Smooth muscle cell (in vitro differentiated cells): ENCODE measurements at regions not wholly inside any gene's neighbourhood (a gene's known extent, or its start where the extent isn't known, plus 50 kb on each side); places are given as distances from the start of the nearest gene placed in this dataset.

Experiments used
- DNase-seq: peaks from one replicate; lab custom pipeline; 2025; ENCODE audit not compliant: unreplicated experiment; lab: John Stamatoyannopoulos, UW
- H2AFZ ChIP-seq: fragments of 200-600 bp; sonication (generic); 2 replicates; pipeline ENCODE4 v1.6.0; 2016; ENCODE audit warnings: antibody characterized with exemption, low read depth, mild to moderate bottlenecking
- H3F3A ChIP-seq: fragments of 200-600 bp; sonication (generic); 2 replicates; pipeline ENCODE4 v1.6.0; 2017; ENCODE audit warnings: antibody characterized with exemption, low read depth
- H3K27ac ChIP-seq: fragments of 200-600 bp; sonication (generic); 2 replicates; pipeline ENCODE4 v1.5.1; 2016; ENCODE audit warnings: low read depth, mild to moderate bottlenecking
- H3K27me3 ChIP-seq: fragments of 200-600 bp; sonication (generic); 2 replicates; pipeline ENCODE4 v1.6.1; 2016; ENCODE audit warnings: low read depth, mild to moderate bottlenecking
- H3K36me3 ChIP-seq: fragments of 200-600 bp; sonication (generic); 2 replicates; pipeline ENCODE4 v1.5.1; 2016; ENCODE audit warnings: low read depth
- H3K4me1 ChIP-seq: fragments of 200-600 bp; sonication (generic); 2 replicates; pipeline ENCODE4 v1.5.1; 2016; ENCODE audit warnings: low read depth
- H3K4me2 ChIP-seq: fragments of 200-600 bp; sonication (generic); 2 replicates; pipeline ENCODE4 v1.6.0; 2016; ENCODE audit warnings: mild to moderate bottlenecking
- H3K4me3 ChIP-seq: fragments of 200-600 bp; sonication (generic); 2 replicates; pipeline ENCODE4 v1.5.1; 2016; ENCODE audit warnings: mild to moderate bottlenecking
- H3K79me2 ChIP-seq: fragments of 200-600 bp; sonication (generic); 2 replicates; pipeline ENCODE4 v1.6.0; 2016; ENCODE audit warnings: low read depth, mild to moderate bottlenecking
- H3K9ac ChIP-seq: fragments of 200-600 bp; sonication (generic); 2 replicates; pipeline ENCODE4 v1.6.0; 2016; ENCODE audit warnings: low read depth
- H3K9me3 ChIP-seq: fragments of 200-600 bp; sonication (generic); replicated peaks from 2 replicates; pipeline ENCODE4 v1.5.1; 2016; ENCODE audit warnings: low read depth
- H4K20me1 ChIP-seq: fragments of 200-600 bp; sonication (generic); 2 replicates; pipeline ENCODE4 v1.6.0; 2016; ENCODE audit warnings: low read depth
- WGBS: methylation state at CpG from one replicate; pipeline ENCODE4 v1.1.7; 2016; ENCODE audit warnings: low lambda C conversion rate; 5-methylcytosine and 5-hydroxymethylcytosine counted together
- TF ChIP-seq, protein P1 (sequence below): fragments of 200-600 bp; sonication (generic); IDR thresholded peaks from 2 replicates; pipeline ENCODE4 v1.5.1; 2017; ENCODE audit warnings: borderline replicate concordance, mild to moderate bottlenecking, antibody characterized with exemption; ENCODE audit not compliant: insufficient read depth, poor library complexity, severe bottlenecking

DNA sequence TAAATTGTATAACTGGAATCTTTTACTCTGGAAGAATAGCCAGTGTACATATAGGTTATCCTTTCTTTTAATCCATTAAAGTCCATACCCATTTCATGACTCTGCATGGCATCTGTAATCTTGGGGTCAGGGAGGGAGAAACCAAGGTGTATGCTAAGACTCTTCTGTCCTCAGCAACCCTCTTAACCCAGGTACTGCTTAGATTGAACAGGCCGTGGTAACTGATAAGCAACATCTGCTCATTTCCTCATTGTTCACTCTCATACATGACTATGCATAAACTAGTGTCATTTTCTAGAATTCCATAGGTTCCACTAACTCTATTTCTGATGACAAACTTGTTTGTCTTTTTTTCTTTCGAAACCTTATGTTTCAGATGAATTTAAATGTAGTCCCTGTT lies 69.3 kb upstream of the IFNE start:
- DNase-seq = no peak
- Histone ChIP-seq H4K20me1 (peaks cover 46% of the 10 kb centered on the region), H3K36me3 (no peaks in the 10 kb centered on the region), H3K79me2 (peaks cover 100% of the 10 kb centered on the region), H3K27me3 (no peaks in the 10 kb centered on the region), H2AFZ (no peak overlapping the region), H3K9me3 (no peaks in the 10 kb centered on the region), H3K9ac (no peak overlapping the region), H3K4me2 (peak overlapping the region; percentile 54), H3K4me3 (no peak overlapping the region), H3K4me1 (peaks cover 28% of the 10 kb centered on the region), H3K27ac (peak overlapping the region; percentile 59), H3F3A (no peaks in the 10 kb centered on the region)
- 79% methylated on average over 2 of the region's 2 CpGs for WGBS
- TF ChIP-seq, protein P1, sequence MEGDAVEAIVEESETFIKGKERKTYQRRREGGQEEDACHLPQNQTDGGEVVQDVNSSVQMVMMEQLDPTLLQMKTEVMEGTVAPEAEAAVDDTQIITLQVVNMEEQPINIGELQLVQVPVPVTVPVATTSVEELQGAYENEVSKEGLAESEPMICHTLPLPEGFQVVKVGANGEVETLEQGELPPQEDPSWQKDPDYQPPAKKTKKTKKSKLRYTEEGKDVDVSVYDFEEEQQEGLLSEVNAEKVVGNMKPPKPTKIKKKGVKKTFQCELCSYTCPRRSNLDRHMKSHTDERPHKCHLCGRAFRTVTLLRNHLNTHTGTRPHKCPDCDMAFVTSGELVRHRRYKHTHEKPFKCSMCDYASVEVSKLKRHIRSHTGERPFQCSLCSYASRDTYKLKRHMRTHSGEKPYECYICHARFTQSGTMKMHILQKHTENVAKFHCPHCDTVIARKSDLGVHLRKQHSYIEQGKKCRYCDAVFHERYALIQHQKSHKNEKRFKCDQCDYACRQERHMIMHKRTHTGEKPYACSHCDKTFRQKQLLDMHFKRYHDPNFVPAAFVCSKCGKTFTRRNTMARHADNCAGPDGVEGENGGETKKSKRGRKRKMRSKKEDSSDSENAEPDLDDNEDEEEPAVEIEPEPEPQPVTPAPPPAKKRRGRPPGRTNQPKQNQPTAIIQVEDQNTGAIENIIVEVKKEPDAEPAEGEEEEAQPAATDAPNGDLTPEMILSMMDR = no peak

DNA sequence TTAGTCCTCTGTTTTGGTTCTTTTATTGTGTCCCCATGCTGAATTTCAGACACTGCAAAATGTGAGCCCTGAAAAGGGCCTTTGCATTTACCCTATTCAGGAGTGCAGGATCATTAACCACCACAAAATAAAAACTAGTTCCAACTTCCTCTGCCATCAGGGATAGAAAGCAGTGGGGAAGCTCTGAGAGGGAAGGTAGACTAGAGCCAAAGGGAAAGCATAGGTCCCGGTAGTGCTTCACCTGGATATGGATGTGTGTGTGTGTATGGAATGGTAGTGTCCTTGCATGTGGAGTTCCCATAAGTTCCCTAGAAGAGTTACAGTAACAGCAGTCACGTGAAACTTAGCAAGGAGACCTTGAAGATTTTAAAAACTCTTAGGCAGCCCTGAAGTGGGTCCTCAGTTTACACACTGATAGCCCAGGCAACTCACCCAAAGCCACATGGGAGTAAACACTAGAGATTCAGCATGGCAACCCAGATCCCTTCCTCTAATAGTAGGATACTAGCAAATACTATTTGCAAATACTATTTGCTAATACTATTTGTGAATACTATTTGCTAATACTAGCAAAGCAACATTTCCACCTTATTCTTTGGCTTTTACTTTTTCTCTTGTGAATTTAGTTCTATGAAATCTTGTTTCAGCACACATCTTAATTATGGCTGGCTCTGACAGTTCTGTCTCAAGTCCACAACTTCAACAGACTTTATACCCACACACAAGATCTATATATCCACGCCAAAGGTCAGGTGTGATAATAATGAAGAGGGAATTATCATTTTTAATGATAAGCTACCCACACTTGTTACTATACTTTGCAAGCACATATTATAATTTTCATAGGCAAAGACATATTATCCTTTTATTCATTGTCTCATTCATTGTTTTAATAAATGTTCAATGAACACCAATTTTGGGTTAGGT lies 70.4 kb upstream of the IFNE start:
- Histone ChIP-seq H3K79me2 (peaks cover 100% of the 10 kb centered on the region), H3F3A (no peaks in the 10 kb centered on the region), H3K4me2 (peak overlapping the region; percentile 96), H3K27ac (peak overlapping the region; percentile 59), H3K4me3 (no peak overlapping the region), H3K9me3 (no peaks in the 10 kb centered on the region), H3K4me1 (peaks cover 33% of the 10 kb centered on the region), H3K27me3 (no peaks in the 10 kb centered on the region), H3K36me3 (no peaks in the 10 kb centered on the region), H4K20me1 (peaks cover 41% of the 10 kb centered on the region), H2AFZ (no peak overlapping the region), H3K9ac (no peak overlapping the region)
- TF ChIP-seq, protein P1 = no peak
- 90% methylated on average over 3 of the region's 3 CpGs for WGBS
- DNase-seq = no peak

DNA sequence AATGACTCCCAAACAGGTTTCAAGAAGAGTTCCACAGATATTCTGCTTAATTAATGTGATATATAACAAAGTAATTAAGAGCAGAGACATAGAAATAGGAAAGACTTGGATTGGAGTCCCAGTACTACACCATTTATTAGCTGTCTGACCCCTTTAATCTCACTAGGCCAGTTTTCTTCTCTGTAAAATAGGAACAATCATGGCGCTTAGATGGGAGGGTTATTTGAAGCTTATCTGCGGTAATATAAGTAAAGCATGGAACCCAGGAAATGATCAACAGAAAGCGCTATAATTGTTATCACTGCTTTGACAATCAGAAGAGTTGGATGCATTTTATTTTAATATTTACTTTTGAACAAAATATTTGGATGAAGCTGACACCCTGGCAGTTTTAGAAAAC lies 71.3 kb upstream of the IFNE start:
- WGBS = 89% methylated on average over 3 of the region's 3 CpGs
- Histone ChIP-seq H3K79me2 (peaks cover 100% of the 10 kb centered on the region), H3F3A (no peaks in the 10 kb centered on the region), H2AFZ (no peak overlapping the region), H3K4me3 (no peak overlapping the region), H3K4me2 (peak overlapping the region; percentile 96), H4K20me1 (peaks cover 32% of the 10 kb centered on the region), H3K9me3 (no peaks in the 10 kb centered on the region), H3K27ac (peak overlapping the region; percentile 12), H3K9ac (no peak overlapping the region), H3K27me3 (no peaks in the 10 kb centered on the region), H3K36me3 (no peaks in the 10 kb centered on the region), H3K4me1 (peaks cover 42% of the 10 kb centered on the region)
- TF ChIP-seq, protein P1 = no peak
- no peak for DNase-seq
